ENCODE measurements at regions not wholly inside any gene's neighbourhood (a gene's known extent, or its start where the extent isn't known, plus 50 kb on each side); places are given as distances from the start of the nearest gene placed in this dataset.

DNA sequence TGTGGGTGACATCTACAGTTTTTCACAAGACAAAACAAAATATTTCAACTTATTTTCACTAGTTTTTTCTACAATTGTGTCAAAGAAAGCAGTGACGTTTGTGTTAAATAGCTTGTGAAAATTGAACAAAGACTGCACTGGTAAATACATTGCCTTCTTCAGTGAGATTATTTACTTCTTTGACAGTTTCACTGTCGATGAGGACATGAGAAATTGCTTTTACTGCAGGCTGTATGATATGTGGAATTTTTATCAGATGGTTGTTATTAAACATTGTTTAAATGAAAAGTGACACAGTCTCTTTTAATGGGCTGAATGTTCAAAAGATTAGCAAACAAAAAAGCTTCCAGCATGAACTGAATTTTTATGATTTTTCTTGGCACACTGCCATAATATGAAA, 773.9 kb upstream of the CADM2 start:
- TF ChIP-seq, protein P1, sequence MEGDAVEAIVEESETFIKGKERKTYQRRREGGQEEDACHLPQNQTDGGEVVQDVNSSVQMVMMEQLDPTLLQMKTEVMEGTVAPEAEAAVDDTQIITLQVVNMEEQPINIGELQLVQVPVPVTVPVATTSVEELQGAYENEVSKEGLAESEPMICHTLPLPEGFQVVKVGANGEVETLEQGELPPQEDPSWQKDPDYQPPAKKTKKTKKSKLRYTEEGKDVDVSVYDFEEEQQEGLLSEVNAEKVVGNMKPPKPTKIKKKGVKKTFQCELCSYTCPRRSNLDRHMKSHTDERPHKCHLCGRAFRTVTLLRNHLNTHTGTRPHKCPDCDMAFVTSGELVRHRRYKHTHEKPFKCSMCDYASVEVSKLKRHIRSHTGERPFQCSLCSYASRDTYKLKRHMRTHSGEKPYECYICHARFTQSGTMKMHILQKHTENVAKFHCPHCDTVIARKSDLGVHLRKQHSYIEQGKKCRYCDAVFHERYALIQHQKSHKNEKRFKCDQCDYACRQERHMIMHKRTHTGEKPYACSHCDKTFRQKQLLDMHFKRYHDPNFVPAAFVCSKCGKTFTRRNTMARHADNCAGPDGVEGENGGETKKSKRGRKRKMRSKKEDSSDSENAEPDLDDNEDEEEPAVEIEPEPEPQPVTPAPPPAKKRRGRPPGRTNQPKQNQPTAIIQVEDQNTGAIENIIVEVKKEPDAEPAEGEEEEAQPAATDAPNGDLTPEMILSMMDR (IDR thresholded peaks at IDR 0.05; ENCODE audit: borderline replicate concordance, insufficient read depth, low read depth, low read length): no peak

DNA sequence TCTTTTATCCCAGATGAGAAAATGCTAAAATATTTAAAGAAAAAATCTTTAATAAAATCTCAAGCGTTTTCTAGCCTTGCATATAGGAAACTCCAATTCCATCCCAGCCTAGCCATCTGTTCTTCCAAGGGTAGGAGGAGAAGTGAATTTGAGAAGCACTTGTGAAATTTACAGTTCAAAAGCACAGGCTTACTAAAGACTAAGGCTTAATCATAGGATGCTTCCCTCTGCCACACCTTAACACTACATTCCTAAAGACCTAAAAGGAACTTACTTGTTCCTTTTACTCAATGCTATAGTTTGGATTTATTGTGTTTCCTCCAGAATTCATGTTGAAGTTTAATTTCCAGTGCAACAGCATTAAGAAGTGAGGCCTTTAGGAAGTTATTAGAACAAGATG, 764.8 kb upstream of the CADM2 start:
- TF ChIP-seq, protein P1 (IDR thresholded peaks at IDR 0.05; ENCODE audit: borderline replicate concordance, insufficient read depth, low read depth, low read length): no peak
- H3K4me3 ChIP-seq (ENCODE audit: low read depth, low read length): no peak overlapping the region

More for the DNA sequence above, 773.9 kb upstream of the CADM2 start:
- H3K4me3 ChIP-seq (ENCODE audit: low read depth, low read length): no peak overlapping the region

DNA sequence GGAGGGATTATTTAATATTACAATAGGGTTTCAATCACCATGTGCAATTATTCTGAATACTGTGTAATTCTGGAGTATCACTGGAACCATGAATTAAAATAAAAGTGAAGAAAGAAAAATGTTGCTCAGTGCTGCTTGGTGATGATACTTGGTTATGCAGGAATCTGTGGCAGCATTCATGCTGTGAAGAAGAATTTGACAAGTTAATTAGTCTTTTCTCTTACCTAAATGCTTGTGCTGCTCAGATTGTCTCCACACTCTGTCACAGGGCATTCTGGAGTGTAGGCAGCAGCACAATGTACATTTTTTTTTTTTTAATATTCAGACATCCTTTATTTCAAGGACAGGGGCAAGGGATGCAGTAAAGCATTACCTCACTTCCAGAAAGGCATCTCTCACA, 749.3 kb upstream of the CADM2 start:
- TF ChIP-seq, protein P1 (IDR thresholded peaks at IDR 0.05; ENCODE audit: borderline replicate concordance, insufficient read depth, low read depth, low read length): no peak
- H3K4me3 ChIP-seq (ENCODE audit: low read depth, low read length): no peak overlapping the region

DNA sequence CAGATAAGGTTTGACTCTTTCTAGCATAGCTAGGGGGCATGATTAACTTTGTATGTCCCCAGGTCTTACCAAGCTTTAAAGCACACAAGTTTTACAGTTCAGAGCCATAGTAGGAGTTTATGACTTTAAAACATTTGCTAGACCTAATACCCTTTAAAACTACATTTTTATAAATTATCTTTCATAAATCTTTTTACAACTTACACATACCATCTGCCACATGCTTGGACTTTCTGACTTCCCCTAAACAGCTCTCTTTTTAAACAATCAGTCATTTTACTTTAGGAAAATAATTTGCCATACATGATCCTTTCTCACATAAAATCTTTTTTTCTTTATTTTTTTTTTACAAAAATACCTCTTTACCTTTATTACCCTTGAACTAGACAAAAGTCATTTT, 735.3 kb upstream of the CADM2 start:
- no peak overlapping the region for H3K4me3 ChIP-seq (ENCODE audit: low read depth, low read length)
- TF ChIP-seq, protein P1 (IDR thresholded peaks at IDR 0.05; ENCODE audit: borderline replicate concordance, insufficient read depth, low read depth, low read length): no peak

DNA sequence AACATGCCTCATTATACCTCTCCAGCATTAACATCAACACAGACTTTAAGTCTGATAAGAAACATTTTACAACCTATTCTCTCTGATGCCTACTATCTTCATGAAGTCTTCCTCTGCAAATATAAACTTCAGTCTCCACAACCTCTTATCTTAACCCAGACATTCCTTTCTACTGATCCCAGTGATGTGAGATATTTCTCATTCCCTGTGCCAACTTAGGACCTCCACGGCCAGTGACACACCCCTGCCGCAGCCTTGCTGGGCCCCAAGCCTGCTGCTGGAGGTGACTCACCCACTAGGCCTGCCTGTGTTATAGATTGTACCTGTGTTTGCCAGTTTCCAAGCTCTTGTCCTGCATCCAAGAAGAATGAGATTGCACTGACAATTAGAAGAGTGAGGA, 734.5 kb upstream of the CADM2 start:
- no peak overlapping the region for H3K4me3 ChIP-seq (ENCODE audit: low read depth, low read length)
- TF ChIP-seq, protein P1 (IDR thresholded peaks at IDR 0.05; ENCODE audit: borderline replicate concordance, insufficient read depth, low read depth, low read length): no peak

DNA sequence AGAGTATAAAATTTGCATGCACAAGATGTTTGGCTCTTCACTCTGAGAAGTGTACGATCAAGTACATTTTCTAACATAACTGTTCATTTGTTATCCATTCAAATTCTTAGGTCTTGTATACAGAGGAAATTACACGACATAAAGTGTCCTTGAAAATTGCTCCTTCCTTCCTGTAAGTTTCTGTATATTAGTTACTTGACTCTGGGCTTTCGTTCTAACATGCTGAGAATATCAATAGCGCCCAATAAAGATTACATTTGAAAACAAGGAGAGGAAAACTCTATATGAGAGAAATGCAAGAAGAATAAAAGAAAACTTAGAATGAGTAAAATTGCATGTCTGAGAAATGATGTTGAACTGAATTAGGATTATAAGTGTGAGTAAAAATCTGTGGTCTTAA, 722.5 kb upstream of the CADM2 start:
- H3K4me3 ChIP-seq (ENCODE audit: low read depth, low read length): no peak overlapping the region
- TF ChIP-seq, protein P1 (IDR thresholded peaks at IDR 0.05; ENCODE audit: borderline replicate concordance, insufficient read depth, low read depth, low read length): no peak

DNA sequence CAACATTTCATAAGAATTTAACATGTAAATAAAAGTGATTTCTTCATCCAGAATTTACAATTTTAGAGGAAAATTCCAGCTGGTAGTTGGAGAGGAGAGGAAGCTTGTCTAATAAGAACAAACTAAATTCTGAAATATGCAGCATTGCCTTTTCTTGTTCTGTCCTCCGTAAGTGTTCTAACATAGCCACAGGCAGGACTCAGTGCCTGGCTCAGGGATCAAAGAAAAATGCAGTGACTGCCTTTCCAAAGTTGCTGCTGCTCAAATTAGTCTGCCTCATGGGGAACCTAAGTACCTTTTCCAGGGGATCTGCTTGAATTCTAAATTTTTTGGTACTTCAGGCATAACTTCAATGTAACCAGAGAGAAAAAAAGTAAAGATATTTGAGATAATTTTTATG, 713.0 kb upstream of the CADM2 start:
- no peak overlapping the region for H3K4me3 ChIP-seq (ENCODE audit: low read depth, low read length)
- TF ChIP-seq, protein P1 (IDR thresholded peaks at IDR 0.05; ENCODE audit: borderline replicate concordance, insufficient read depth, low read depth, low read length): no peak
